ENCODE measurements at regions not wholly inside any gene's neighbourhood (a gene's known extent, or its start where the extent isn't known, plus 50 kb on each side); places are given as distances from the start of the nearest gene placed in this dataset.

DNA sequence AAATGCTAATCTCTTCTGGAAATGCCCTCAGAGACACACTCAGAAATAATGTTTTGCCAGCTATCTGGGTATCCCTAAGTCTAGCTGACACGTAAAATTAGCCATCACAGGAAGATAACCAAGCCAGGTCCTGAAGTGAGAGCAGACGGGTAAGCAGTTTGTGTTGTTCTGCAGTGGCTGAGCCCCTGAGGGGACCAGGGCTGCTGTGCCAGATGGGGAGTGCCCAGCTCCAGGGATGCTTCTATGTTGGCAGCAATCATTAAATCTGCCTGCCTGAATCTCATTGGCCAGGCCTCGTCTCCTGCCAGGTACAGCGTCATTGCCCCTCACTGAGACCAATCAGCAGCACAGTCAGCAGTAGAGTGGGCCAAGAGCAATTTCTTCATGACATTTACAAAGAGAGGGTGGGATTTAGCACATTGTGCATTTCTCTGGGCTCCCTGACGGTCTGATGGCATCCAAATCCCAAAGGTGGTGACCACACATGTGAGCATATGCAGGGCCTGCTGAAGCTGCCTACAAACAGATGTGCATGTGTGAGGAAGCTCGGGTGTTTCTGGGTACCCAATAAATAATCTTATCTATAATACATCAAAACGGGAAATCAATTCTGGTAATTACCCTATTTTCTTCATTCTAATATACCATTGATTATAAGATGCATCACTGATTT is 58.7 kb upstream of the LRRN2 start:
- TF ChIP-seq CTCF (IDR thresholded peaks at IDR 0.05): no peak
- Histone ChIP-seq H3K36me3 (ENCODE audit: low read depth) (no peaks in the 10 kb centered on the region), H3K4me1 (ENCODE audit: low read depth) (no peaks in the 10 kb centered on the region), H3K4me3 (no peak overlapping the region), H3K9me3 (no peaks in the 10 kb centered on the region)
- intact Hi-C loops (cut with DNase I, micrococcal nuclease): no loop called here
- ATAC-seq (no peak), DNase-seq (no peak)

DNA sequence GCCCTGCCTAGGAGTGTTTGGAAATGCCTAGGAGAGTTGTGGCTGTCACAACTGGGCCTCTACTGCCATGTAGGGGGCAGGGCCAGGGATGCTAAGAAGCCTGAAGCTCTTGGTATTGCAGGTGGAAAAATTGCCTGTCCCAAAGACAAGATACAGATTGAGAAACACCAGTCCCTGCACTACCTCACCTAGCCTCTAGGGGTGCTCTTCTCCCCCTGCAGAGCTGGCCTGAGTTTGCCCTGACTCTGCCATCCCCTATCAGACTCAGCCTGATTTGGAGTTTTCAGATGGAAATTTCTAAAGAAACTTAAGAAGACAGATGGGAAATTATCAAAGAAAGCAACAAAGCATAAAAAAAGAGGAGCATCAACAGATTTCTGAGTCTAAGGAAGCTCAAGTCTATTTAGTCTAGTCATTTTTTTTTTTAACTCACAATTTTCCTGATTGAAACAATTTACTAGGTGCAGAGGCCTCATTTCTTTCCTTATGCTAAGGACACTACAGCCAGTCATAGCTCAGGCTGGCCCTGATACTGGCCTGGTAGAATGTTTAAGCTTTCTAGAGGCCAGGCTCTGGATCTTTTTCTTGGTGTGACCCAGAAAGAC is 61.4 kb upstream of the LRRN2 start:
- H3K36me3 ChIP-seq (ENCODE audit: low read depth): no peaks in the 10 kb centered on the region
- intact Hi-C loops (cut with DNase I, micrococcal nuclease): no loop called here
- peaks cover 8% of the 10 kb centered on the region for H3K4me1 ChIP-seq (ENCODE audit: low read depth)
- DNase-seq: peak in 2 of 3 donors; percentile 40 to 69
- peak; percentile 97 for TF ChIP-seq CTCF (IDR thresholded peaks at IDR 0.05)
- peak; percentile 87 for ATAC-seq
- no peaks in the 10 kb centered on the region for H3K9me3 ChIP-seq
- no peak overlapping the region for H3K4me3 ChIP-seq

GRCh38 chr1:204751480-204751879 is 65.9 kb upstream of the LRRN2 start:
- ATAC-seq (no peak), DNase-seq (no peak)
- Histone ChIP-seq H3K4me1 (ENCODE audit: low read depth) (peaks cover 11% of the 10 kb centered on the region), H3K36me3 (ENCODE audit: low read depth) (no peaks in the 10 kb centered on the region), H3K4me3 (no peak overlapping the region), H3K9me3 (no peaks in the 10 kb centered on the region)
- TF ChIP-seq CTCF (IDR thresholded peaks at IDR 0.05): no peak
- intact Hi-C loops (cut with DNase I, micrococcal nuclease): no loop called here

- H3K4me3 ChIP-seq: no peak overlapping the region
- peaks cover 11% of the 10 kb centered on the region for H3K4me1 ChIP-seq (ENCODE audit: low read depth)
- no peaks in the 10 kb centered on the region for H3K9me3 ChIP-seq
- H3K36me3 ChIP-seq (ENCODE audit: low read depth): no peaks in the 10 kb centered on the region
- peak; percentile 34 for TF ChIP-seq CTCF (IDR thresholded peaks at IDR 0.05)
- DNase-seq (peak; percentile 82 to 87 (median 85)), ATAC-seq (peak; percentile 98)
- intact Hi-C loops (cut with DNase I, micrococcal nuclease): no loop called here
Measured at GRCh38 chr1:204751883-204752687, 66.5 kb upstream of the LRRN2 start.

GRCh38 chr1:204752688-204753040 is 67.1 kb upstream of the LRRN2 start:
- intact Hi-C loops (cut with DNase I, micrococcal nuclease): no loop called here
- ATAC-seq (no peak), DNase-seq (no peak)
- H3K36me3 ChIP-seq (ENCODE audit: low read depth): no peaks in the 10 kb centered on the region
- peaks cover 11% of the 10 kb centered on the region for H3K4me1 ChIP-seq (ENCODE audit: low read depth)
- no peak overlapping the region for H3K4me3 ChIP-seq
- no peaks in the 10 kb centered on the region for H3K9me3 ChIP-seq
- no peak for TF ChIP-seq CTCF (IDR thresholded peaks at IDR 0.05)

All from mucosa of descending colon (tissue), 3 donors.